C4-2B (cell line): ENCODE measurements at regions not wholly inside any gene's neighbourhood (a gene's known extent, or its start where the extent isn't known, plus 50 kb on each side); places are given as distances from the start of the nearest gene placed in this dataset.

Experiments used
- CTCF ChIP-seq: fragments of 450-650 bp; conservative IDR thresholded peaks from 2 replicates; pipeline ENCODE4 v1.5.1; 2017; ENCODE audit warnings: mild to moderate bottlenecking
- ZFX ChIP-seq: fragments of 450-650 bp; IDR thresholded peaks from 2 replicates; pipeline ENCODE4 v1.6.1; 2017

GRCh38 chr4:189299706-189300105 lies 641.0 kb upstream of the FRG1 start:
- TF ChIP-seq ZFX (no peak), CTCF (no peak)
